IMR-90 (cell line): ENCODE measurements at regions not wholly inside any gene's neighbourhood (a gene's known extent, or its start where the extent isn't known, plus 50 kb on each side); places are given as distances from the start of the nearest gene placed in this dataset.

ENCODE experiments used
- ATAC-seq: fragments of 200-7000 bp; cut with Tn5 transposase; 2 replicates; pipeline ENCODE4 v1.9.1; 2020; ENCODE audit warnings: low read depth, mild to moderate bottlenecking, moderate library complexity
- BruUV-seq: library from RNA; stranded (reverse); fragments of 400-500 nt; replicated peaks from 2 replicates; lab custom pipeline; 2021; lab: Mats Ljungman, UMichigan
- CTCF ChIA-PET: fragments of 300-600 bp; formaldehyde crosslinking; extraction: SDS; loops from one replicate; lab custom pipeline; 2021; ENCODE audit warnings: antibody characterized with exemption; lab: Yijun Ruan, JAX
- POLR2A ChIA-PET: fragments of 300-600 bp; sonication (Branson Sonifier 250); formaldehyde crosslinking; loops from one replicate; lab custom pipeline; 2022; ENCODE audit warnings: antibody characterized with exemption; ENCODE audit not compliant: unreplicated experiment; lab: Charles Lee
- DNase-seq: peaks from one replicate; pipeline ENCODE4 v3.0.0; 2013
- H2AFZ ChIP-seq: replicated peaks from 2 replicates; pipeline ENCODE3; 2013; ENCODE audit warnings: low read length, mild to moderate bottlenecking; ENCODE audit not compliant: poor library complexity
- H2AK5ac ChIP-seq: 2 replicates; pipeline ENCODE4 v1.6.1; 2013; ENCODE audit warnings: low read depth, low read length, inconsistent platforms
- H2AK9ac ChIP-seq: replicated peaks from 2 replicates; pipeline ENCODE3; 2013; ENCODE audit warnings: mild to moderate bottlenecking, low read depth, low read length, moderate library complexity; ENCODE audit not compliant: poor library complexity
- H2BK120ac ChIP-seq: 2 replicates; pipeline ENCODE4 v1.6.1; 2013; ENCODE audit warnings: low read depth, low read length, inconsistent platforms
- H2BK15ac ChIP-seq: 3 replicates; pipeline ENCODE4 v1.6.1; 2013; ENCODE audit warnings: low read depth, low read length, inconsistent platforms
- H2BK20ac ChIP-seq: 2 replicates; pipeline ENCODE4 v1.6.1; 2013; ENCODE audit warnings: low read depth, mild to moderate bottlenecking, inconsistent platforms, low read length, moderate library complexity
- H2BK5ac ChIP-seq: 2 replicates; pipeline ENCODE4 v1.6.1; 2013; ENCODE audit warnings: mild to moderate bottlenecking, low read depth, low read length, inconsistent platforms; ENCODE audit not compliant: poor library complexity, severe bottlenecking
- H3K14ac ChIP-seq: replicated peaks from 2 replicates; pipeline ENCODE4 v1.6.1; 2013; ENCODE audit warnings: low read depth, low read length, inconsistent platforms
- H3K18ac ChIP-seq: 2 replicates; pipeline ENCODE4 v1.6.1; 2013; ENCODE audit warnings: low read depth, low read length, control low read depth
- H3K23ac ChIP-seq: 2 replicates; pipeline ENCODE4 v1.6.1; 2013; ENCODE audit warnings: low read depth, low read length, inconsistent platforms
- H3K27ac ChIP-seq: 2 replicates; pipeline ENCODE4 v1.5.1; 2013; ENCODE audit warnings: mild to moderate bottlenecking, control low read depth, low read length; ENCODE audit not compliant: insufficient read depth
- H3K27me3 ChIP-seq: 2 replicates; pipeline ENCODE4 v1.6.1; 2013; ENCODE audit warnings: low read length; ENCODE audit not compliant: control insufficient read depth, insufficient read depth
- H3K36me3 ChIP-seq: 2 replicates; pipeline ENCODE4 v1.6.1; 2013; ENCODE audit warnings: low read length, mixed read lengths; ENCODE audit not compliant: control insufficient read depth, insufficient read depth
- H3K4ac ChIP-seq: 2 replicates; pipeline ENCODE4 v1.6.1; 2013; ENCODE audit warnings: low read depth, low read length, inconsistent platforms
- H3K4me1 ChIP-seq: 2 replicates; pipeline ENCODE4 v1.6.1; 2013; ENCODE audit warnings: low read length, mixed read lengths; ENCODE audit not compliant: control insufficient read depth, insufficient read depth
- H3K4me2 ChIP-seq: 2 replicates; pipeline ENCODE4 v1.6.1; 2013; ENCODE audit warnings: low read depth, mild to moderate bottlenecking, control low read depth, low read length, moderate library complexity
- H3K4me3 ChIP-seq: 2 replicates; pipeline ENCODE4 v1.5.1; 2013; ENCODE audit warnings: low read depth, mild to moderate bottlenecking, control low read depth, low read length, moderate library complexity; ENCODE audit not compliant: insufficient read depth
- H3K56ac ChIP-seq: 2 replicates; pipeline ENCODE4 v1.6.1; 2013; ENCODE audit warnings: low read length, inconsistent platforms; ENCODE audit not compliant: insufficient read depth; ENCODE audit errors: extremely low read depth
- H3K79me1 ChIP-seq, 2 experiments: 2 replicates each; pipeline ENCODE4 v1.6.1; 2013; ENCODE audit warnings: low read length in 2 of 2, inconsistent platforms in 1 of 2, low read depth in 1 of 2
- H3K9ac ChIP-seq: 2 replicates; pipeline ENCODE4 v1.6.1; 2013; ENCODE audit warnings: low read depth, low read length, control low read depth
- H3K9me1 ChIP-seq: 2 replicates; pipeline ENCODE4 v1.6.1; 2013; ENCODE audit warnings: low read length, inconsistent platforms; ENCODE audit not compliant: insufficient read depth
- H3K9me3 ChIP-seq: 2 replicates; pipeline ENCODE4 v1.6.1; 2013; ENCODE audit warnings: low read length; ENCODE audit not compliant: control insufficient read depth, insufficient read depth
- H4K20me1 ChIP-seq: 2 replicates; pipeline ENCODE4 v1.6.1; 2013; ENCODE audit warnings: low read length, inconsistent platforms; ENCODE audit not compliant: insufficient read depth
- H4K5ac ChIP-seq: 2 replicates; pipeline ENCODE4 v1.6.1; 2013; ENCODE audit warnings: mild to moderate bottlenecking, low read depth, low read length, control low read depth
- H4K8ac ChIP-seq, 2 experiments: 2 replicates each; pipeline ENCODE4 v1.6.1; 2013; ENCODE audit warnings: low read depth in 2 of 2, low read length in 2 of 2, control low read depth in 1 of 2, inconsistent platforms in 1 of 2
- H4K91ac ChIP-seq: 2 replicates; pipeline ENCODE4 v1.6.1; 2013; ENCODE audit warnings: low read depth, low read length, inconsistent platforms; ENCODE audit not compliant: insufficient read depth
- MAZ ChIP-seq: IDR thresholded peaks from 2 replicates; pipeline ENCODE4 v1.6.1; 2012; ENCODE audit warnings: low read depth, mild to moderate bottlenecking, low read length, improper control_type of control experiment, moderate library complexity, borderline replicate concordance
- MXI1 ChIP-seq: IDR thresholded peaks from 2 replicates; pipeline ENCODE4 v1.6.1; 2012; ENCODE audit warnings: low read depth, mild to moderate bottlenecking, low read length, moderate library complexity, borderline replicate concordance
- SMC3 ChIP-seq: fragments of 150-350 bp; IDR thresholded peaks from 2 replicates; pipeline ENCODE4 v1.6.1; 2016; ENCODE audit warnings: low read depth, mild to moderate bottlenecking, antibody characterized with exemption, low read length, moderate library complexity
- dilution Hi-C: fragments of 300-500 bp; cut with HindIII; formaldehyde crosslinking; loops from one replicate; pipeline ENCODE4 v1.14.3; 2018; ENCODE audit warnings: low sequenced_read_pairs; ENCODE audit not compliant: unreplicated experiment
- in situ Hi-C: fragments of 300-500 bp; cut with MboI; formaldehyde crosslinking; loops from 3 replicates; pipeline ENCODE4 v1.14.3; 2019; ENCODE audit warnings: low sequenced_read_pairs, inconsistent platforms, mixed read lengths
- intact Hi-C: fragments of 100-400 bp; cut with micrococcal nuclease; formaldehyde crosslinking; loops from 2 replicates; pipeline ENCODE4 v1.10.0; 2022

DNA sequence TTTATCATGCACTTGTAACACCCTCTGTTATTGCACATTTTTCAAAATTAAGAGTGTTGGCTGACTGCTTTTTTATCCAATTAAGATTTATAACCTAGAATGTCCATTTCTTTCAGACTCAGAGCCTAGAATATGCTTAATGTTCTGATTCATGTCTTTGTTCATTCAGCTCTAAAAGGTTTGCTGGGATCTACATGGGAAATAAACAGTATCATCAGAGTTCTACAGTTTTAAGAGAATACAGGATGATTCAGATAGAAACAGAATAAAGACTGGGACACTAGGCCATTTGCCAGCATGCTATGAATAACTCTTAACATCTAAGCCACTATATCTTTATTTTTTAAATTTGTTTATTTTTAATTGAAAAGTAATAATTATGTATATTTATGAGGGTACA is 713.7 kb upstream of the CHAC2 start:
- H4K8ac ChIP-seq, result no peak overlapping the region
- H2AFZ ChIP-seq, result no peak overlapping the region
- no peak overlapping the region for H3K4me2 ChIP-seq
- CTCF ChIA-PET, result interaction anchor here (1.1 kb wide), 1 partner anchor 8 kb away, joined by 3 read pairs; no protein-coding TSS in a partner anchor
- H4K20me1 ChIP-seq, result no peaks in the 10 kb centered on the region
- dilution Hi-C loops (no loop called here), intact Hi-C loops (no loop called here), in situ Hi-C loops (no loop called here)
- no peak overlapping the region for H4K91ac ChIP-seq
- no peaks in the 10 kb centered on the region for H3K79me1 ChIP-seq
- no peak overlapping the region for H3K4me3 ChIP-seq
- peak; percentile 56; the same call in 1 of the 2 replicates for ATAC-seq
- no peaks in the 10 kb centered on the region for H3K9me1 ChIP-seq
- H3K27me3 ChIP-seq, result no peaks in the 10 kb centered on the region
- no peak overlapping the region for H2BK20ac ChIP-seq
- BruUV-seq, result no TSS peak
- H2BK5ac ChIP-seq, result no peak overlapping the region
- no peak overlapping the region for H3K56ac ChIP-seq
- no peak for TF ChIP-seq MAZ
- no peak for TF ChIP-seq SMC3
- no peak for TF ChIP-seq MXI1
- no peak overlapping the region for H4K5ac ChIP-seq
- H3K18ac ChIP-seq, result no peak overlapping the region
- no peaks in the 10 kb centered on the region for H3K9me3 ChIP-seq
- no peaks in the 10 kb centered on the region for H3K36me3 ChIP-seq
- H3K4ac ChIP-seq, result no peak overlapping the region
- no peak overlapping the region for H3K23ac ChIP-seq
- H3K9ac ChIP-seq, result no peak overlapping the region
- H2BK120ac ChIP-seq, result no peak overlapping the region
- H3K14ac ChIP-seq, result no peak overlapping the region
- H2AK9ac ChIP-seq, result no peak overlapping the region
- no peaks in the 10 kb centered on the region for H3K4me1 ChIP-seq
- no peak overlapping the region for H2AK5ac ChIP-seq
- no peak overlapping the region for H2BK15ac ChIP-seq
- peak; percentile 61 for DNase-seq
- POLR2A ChIA-PET, result no interaction called here
- H3K27ac ChIP-seq, result no peak overlapping the region
